Pancreas (tissue), 10 donors: ENCODE measurements at regions not wholly inside any gene's neighbourhood (a gene's known extent, or its start where the extent isn't known, plus 50 kb on each side); places are given as distances from the start of the nearest gene placed in this dataset.

Experiments
- ATAC-seq, 4 donors: fragments of 200-7000 bp; cut with Tn5 transposase; one replicate each; pipeline versions ENCODE4 v1.8.0 to v1.9.1; 2020; ENCODE audit warnings: mild to moderate bottlenecking in 4 of 4, moderate library complexity in 4 of 4
- DNase-seq, 6 donors: peaks; one replicate each; pipeline ENCODE4 v3.0.0-alpha.2; 2020
- FAIRE-seq: peaks from 2 replicates; lab custom pipeline; 2012; peaks lifted over from hg19 to GRCh38; lab: Jason Lieb, UNC
- H3K27ac ChIP-seq, 4 donors: fragments of 200-600 bp; sonication (generic); 1 replicate in 3 of 4; 2 replicates in 1 of 4; pipeline versions ENCODE4 v1.5.0 to v1.8.0; 2020
- H3K27me3 ChIP-seq, 4 donors: fragments of 200-600 bp; one replicate each; pipeline ENCODE4 v1.8.0; 2021
- H3K36me3 ChIP-seq, 3 donors: fragments of 200-600 bp; sonication (generic) in 1 of 3; one replicate each; pipeline versions ENCODE4 v1.5.0 to v1.8.0; 2020 to 2021
- H3K4me1 ChIP-seq, 3 donors: fragments of 200-600 bp; one replicate each; pipeline ENCODE4 v1.8.0; 2021
- H3K4me3 ChIP-seq, 4 donors: fragments of 200-600 bp; sonication (generic) in 2 of 4; one replicate each; pipeline versions ENCODE4 v1.5.0 to v1.8.0; 2020 to 2021
- H3K9me3 ChIP-seq, 4 donors: fragments of 200-600 bp; one replicate each; pipeline ENCODE4 v1.8.0; 2021
- WGBS, 2 donors: extraction: QIAGEN DNeasy Blood & Tissue Kit; methylation state at CpG; one replicate each; pipeline ENCODE4 v1.1.7; 2013; 5-methylcytosine and 5-hydroxymethylcytosine counted together
- intact Hi-C, 3 donors: fragments of 100-400 bp; cut with DNase I; formaldehyde crosslinking; loops; one replicate each; pipeline versions ENCODE4 v1.11.1 to v1.14.2; 2022
- TF ChIP-seq, protein P1 (sequence below), 4 donors: fragments of 200-600 bp; sonication (generic) in 3 of 4; IDR thresholded peaks; one replicate each; pipeline versions ENCODE4 v1.5.0 to v1.8.0; 2021; ENCODE audit warnings: antibody characterized with exemption in 4 of 4
- donor health status: healthy with polysubstance abuse.
- donor health status: DM: no; HTN: no; CAD: no; lungs with moderate emphysema.
- donor health status: DM: no; HTN: no; CAD: no.
- donor health status: control.
- donor health status: control.
- donor health status: Bipolar disorder and iron deficiency.
- donor health status: DM: yes; HTN: yes; CAD: no.
- donor health status: DM: no; HTN: no; CAD: no.
- donor health status: DM: no; HTN: no; CAD: no.
- donor health status: DM: yes; HTN: yes; CAD: no.

DNA sequence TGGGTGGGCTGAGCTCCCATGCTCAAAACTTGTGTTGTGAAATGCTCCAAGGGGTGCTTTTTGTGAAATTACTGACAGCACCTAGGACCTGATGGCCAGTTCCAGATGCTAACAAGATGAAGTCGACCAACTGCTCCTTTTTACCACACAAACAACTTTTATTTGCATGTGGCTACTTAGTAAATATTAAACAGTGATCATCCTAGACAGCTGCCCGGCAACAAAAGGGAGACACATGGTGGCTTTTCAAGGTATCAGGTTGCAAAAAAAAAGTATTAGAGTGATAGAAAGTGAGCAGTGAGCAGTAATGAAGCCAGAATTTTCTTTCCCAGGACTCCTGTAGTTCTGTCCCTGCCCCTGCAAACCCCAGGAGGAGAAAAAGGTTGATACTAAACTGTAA is 118.5 kb downstream of the RPIA start:
- Histone ChIP-seq H3K36me3 (no peaks in the 10 kb centered on the region), H3K4me3 (no peak overlapping the region), H3K9me3 (no peaks in the 10 kb centered on the region), H3K4me1 (no peaks in the 10 kb centered on the region), H3K27me3 (no peaks in the 10 kb centered on the region), H3K27ac (no peak overlapping the region)
- 6 to 13% methylated on average over 2 of the region's 2 CpGs for WGBS, 2 donors
- intact Hi-C loops, result no loop called here
- ATAC-seq (peak in 3 of 4 donors; percentile 16 to 67 (median 67)), FAIRE-seq (no peak), DNase-seq (no peak)
- TF ChIP-seq, protein P1, sequence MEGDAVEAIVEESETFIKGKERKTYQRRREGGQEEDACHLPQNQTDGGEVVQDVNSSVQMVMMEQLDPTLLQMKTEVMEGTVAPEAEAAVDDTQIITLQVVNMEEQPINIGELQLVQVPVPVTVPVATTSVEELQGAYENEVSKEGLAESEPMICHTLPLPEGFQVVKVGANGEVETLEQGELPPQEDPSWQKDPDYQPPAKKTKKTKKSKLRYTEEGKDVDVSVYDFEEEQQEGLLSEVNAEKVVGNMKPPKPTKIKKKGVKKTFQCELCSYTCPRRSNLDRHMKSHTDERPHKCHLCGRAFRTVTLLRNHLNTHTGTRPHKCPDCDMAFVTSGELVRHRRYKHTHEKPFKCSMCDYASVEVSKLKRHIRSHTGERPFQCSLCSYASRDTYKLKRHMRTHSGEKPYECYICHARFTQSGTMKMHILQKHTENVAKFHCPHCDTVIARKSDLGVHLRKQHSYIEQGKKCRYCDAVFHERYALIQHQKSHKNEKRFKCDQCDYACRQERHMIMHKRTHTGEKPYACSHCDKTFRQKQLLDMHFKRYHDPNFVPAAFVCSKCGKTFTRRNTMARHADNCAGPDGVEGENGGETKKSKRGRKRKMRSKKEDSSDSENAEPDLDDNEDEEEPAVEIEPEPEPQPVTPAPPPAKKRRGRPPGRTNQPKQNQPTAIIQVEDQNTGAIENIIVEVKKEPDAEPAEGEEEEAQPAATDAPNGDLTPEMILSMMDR (IDR thresholded peaks at IDR 0.05), result no peak

DNA sequence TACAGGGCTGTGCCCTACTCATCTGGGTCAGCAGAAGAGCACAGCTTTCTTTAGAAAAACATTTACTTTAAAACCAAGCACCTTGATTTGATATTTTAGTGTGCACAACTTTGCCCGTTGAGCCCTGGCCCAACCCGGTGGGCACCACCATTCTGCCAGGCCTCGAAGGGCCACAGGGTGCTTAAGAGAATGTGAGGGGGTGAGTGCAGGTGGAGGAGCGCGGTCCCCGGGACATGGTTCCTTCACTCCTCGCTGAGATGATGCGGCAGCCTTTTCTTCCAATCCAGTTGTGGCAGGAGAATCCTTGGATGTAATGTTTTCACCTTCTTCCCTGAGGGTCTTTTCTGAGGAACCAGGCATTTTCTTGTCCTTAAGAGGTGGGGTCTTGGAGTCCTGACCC is 119.0 kb downstream of the RPIA start:
- TF ChIP-seq, protein P1 (IDR thresholded peaks at IDR 0.05), result no peak
- no peaks in the 10 kb centered on the region for H3K9me3 ChIP-seq
- no peak overlapping the region for H3K27ac ChIP-seq
- FAIRE-seq (no peak), ATAC-seq (no peak), DNase-seq (no peak)
- intact Hi-C loops, result no loop called here
- WGBS, 2 donors, result 88 to 90% methylated on average over 8 of the region's 8 CpGs
- H3K36me3 ChIP-seq, result no peaks in the 10 kb centered on the region
- no peak overlapping the region for H3K4me3 ChIP-seq
- no peaks in the 10 kb centered on the region for H3K4me1 ChIP-seq
- no peaks in the 10 kb centered on the region for H3K27me3 ChIP-seq

DNA sequence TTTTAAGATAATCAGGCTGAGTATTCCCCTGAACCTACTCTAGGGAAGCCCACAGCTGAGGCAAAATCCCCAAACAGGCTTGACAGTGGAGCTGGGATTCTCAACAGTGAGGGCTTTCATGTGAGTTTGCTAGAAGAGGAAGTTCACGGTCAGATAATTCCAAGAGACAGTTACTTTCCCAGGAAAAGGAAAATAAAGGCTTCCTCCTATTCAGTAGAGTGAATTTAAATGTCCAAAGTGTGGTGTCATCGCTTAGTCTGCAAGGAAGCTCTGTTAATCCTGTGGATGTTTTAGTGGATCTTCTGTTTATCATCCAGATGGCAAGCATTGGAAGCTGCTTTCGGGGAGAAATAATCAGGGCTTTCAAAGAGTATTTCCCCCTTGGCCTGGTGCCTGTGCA is 119.8 kb downstream of the RPIA start:
- FAIRE-seq (no peak), ATAC-seq (no peak), DNase-seq (no peak)
- Histone ChIP-seq H3K9me3 (no peaks in the 10 kb centered on the region), H3K36me3 (no peaks in the 10 kb centered on the region), H3K27me3 (no peaks in the 10 kb centered on the region), H3K4me3 (no peak overlapping the region), H3K4me1 (no peaks in the 10 kb centered on the region), H3K27ac (no peak overlapping the region)
- WGBS, 2 donors, result 76 to 82% methylated on average over 3 of the region's 3 CpGs
- intact Hi-C loops, result no loop called here
- TF ChIP-seq, protein P1 (IDR thresholded peaks at IDR 0.05), result no peak

DNA sequence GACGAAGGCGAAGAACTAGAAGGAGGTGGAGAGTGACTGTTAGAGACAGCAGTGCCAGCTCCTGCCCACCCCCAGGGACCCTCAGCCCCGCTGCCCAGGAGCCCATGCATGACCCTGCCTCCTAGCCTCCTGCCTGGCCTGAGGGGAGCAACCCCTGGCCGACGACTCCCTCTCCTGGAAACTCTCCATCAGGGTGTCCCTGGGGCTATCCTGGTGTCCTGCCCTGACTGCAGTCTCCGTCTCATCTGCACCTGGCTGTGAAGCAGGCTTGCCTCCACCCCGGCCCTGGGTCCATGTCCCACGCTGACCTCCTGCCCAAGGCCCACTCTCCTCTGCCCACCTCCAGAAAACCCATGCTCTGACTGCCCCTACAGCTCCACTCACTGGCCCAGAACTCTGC is 120.2 kb downstream of the RPIA start:
- intact Hi-C loops, result no loop called here
- Histone ChIP-seq H3K27ac (no peak overlapping the region), H3K9me3 (no peaks in the 10 kb centered on the region), H3K4me1 (no peaks in the 10 kb centered on the region), H3K4me3 (no peak overlapping the region), H3K27me3 (no peaks in the 10 kb centered on the region), H3K36me3 (no peaks in the 10 kb centered on the region)
- ATAC-seq (no peak), DNase-seq (no peak), FAIRE-seq (no peak)
- TF ChIP-seq, protein P1 (IDR thresholded peaks at IDR 0.05), result no peak
- 83 to 87% methylated on average over 7 to 8 of the region's 8 CpGs for WGBS, 2 donors

DNA sequence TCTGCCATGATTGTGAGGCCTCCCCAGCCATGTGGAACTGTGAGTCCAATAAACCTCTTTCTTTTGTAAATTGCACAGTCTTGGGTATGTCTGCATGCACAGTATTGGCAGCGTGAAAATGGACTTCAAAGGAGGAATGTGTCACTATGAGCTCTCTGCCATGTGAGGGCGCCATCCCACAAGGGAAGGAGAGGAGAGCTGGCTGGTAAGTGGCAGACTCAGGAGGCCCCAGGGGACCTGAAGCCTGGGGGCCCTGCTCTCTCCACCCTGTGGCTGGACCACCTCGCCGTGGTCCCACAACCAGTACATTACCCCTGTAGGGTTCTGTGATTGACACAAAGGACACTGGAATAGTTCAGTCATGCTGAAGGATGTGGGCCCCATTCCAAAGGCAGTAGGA is 122.1 kb downstream of the RPIA start:
- Histone ChIP-seq H3K36me3 (no peaks in the 10 kb centered on the region), H3K27ac (no peak overlapping the region), H3K9me3 (no peaks in the 10 kb centered on the region), H3K4me1 (no peaks in the 10 kb centered on the region), H3K27me3 (no peaks in the 10 kb centered on the region), H3K4me3 (no peak overlapping the region)
- DNase-seq, result no peak
- ATAC-seq, result no peak
- TF ChIP-seq, protein P1 (IDR thresholded peaks at IDR 0.05), result no peak
- WGBS, 2 donors, result 83 to 87% methylated on average over 4 of the region's 4 CpGs
- intact Hi-C loops, result no loop called here
- no peak for FAIRE-seq
